ENCODE measurements at regions not wholly inside any gene's neighbourhood (a gene's known extent, or its start where the extent isn't known, plus 50 kb on each side); places are given as distances from the start of the nearest gene placed in this dataset.

GRCh38 chr19:27929399-27929798 is 1283.6 kb downstream of the UQCRFS1 start:
- TF ChIP-seq CTCF (IDR thresholded peaks at IDR 0.05; ENCODE audit: poor library complexity, severe bottlenecking): no peak
- DNase-seq (ENCODE audit: low spot score): no peak

GRCh38 chr19:27925202-27925601 is 1287.7 kb downstream of the UQCRFS1 start:
- H3K4me1 ChIP-seq (ENCODE audit: insufficient read depth, poor library complexity, severe bottlenecking): no peaks in the 10 kb centered on the region

More at GRCh38 chr19:27929399-27929798, 1283.6 kb downstream of the UQCRFS1 start:
- Histone ChIP-seq H3K4me1 (ENCODE audit: insufficient read depth, poor library complexity, severe bottlenecking) (no peaks in the 10 kb centered on the region), H3K27me3 (ENCODE audit: insufficient read depth, poor library complexity, severe bottlenecking) (no peaks in the 10 kb centered on the region), H3K9me3 (ENCODE audit: severe bottlenecking) (no peaks in the 10 kb centered on the region), H3K27ac (ENCODE audit: poor library complexity, severe bottlenecking) (no peak overlapping the region), H3K36me3 (ENCODE audit: low read depth) (no peaks in the 10 kb centered on the region), H3K4me3 (ENCODE audit: severe bottlenecking) (no peak overlapping the region)
- ATAC-seq (ENCODE audit: low read depth): no peak

GRCh38 chr19:27922970-27923369 is 1290.0 kb downstream of the UQCRFS1 start:
- Histone ChIP-seq H3K27me3 (ENCODE audit: insufficient read depth, poor library complexity, severe bottlenecking) (no peaks in the 10 kb centered on the region), H3K4me1 (ENCODE audit: insufficient read depth, poor library complexity, severe bottlenecking) (no peaks in the 10 kb centered on the region), H3K9me3 (ENCODE audit: severe bottlenecking) (no peaks in the 10 kb centered on the region), H3K27ac (ENCODE audit: poor library complexity, severe bottlenecking) (no peak overlapping the region), H3K4me3 (ENCODE audit: severe bottlenecking) (no peak overlapping the region), H3K36me3 (ENCODE audit: low read depth) (no peaks in the 10 kb centered on the region)
- no peak for ATAC-seq (ENCODE audit: low read depth)
- DNase-seq (ENCODE audit: low spot score): no peak
- TF ChIP-seq CTCF (IDR thresholded peaks at IDR 0.05; ENCODE audit: poor library complexity, severe bottlenecking): no peak

More at GRCh38 chr19:27925202-27925601, 1287.7 kb downstream of the UQCRFS1 start:
- TF ChIP-seq CTCF (IDR thresholded peaks at IDR 0.05; ENCODE audit: poor library complexity, severe bottlenecking): no peak
- Histone ChIP-seq H3K27ac (ENCODE audit: poor library complexity, severe bottlenecking) (no peak overlapping the region), H3K9me3 (ENCODE audit: severe bottlenecking) (no peaks in the 10 kb centered on the region), H3K27me3 (ENCODE audit: insufficient read depth, poor library complexity, severe bottlenecking) (no peaks in the 10 kb centered on the region), H3K4me3 (ENCODE audit: severe bottlenecking) (no peak overlapping the region), H3K36me3 (ENCODE audit: low read depth) (no peaks in the 10 kb centered on the region)
- ATAC-seq (ENCODE audit: low read depth): no peak
- no peak for DNase-seq (ENCODE audit: low spot score)

GRCh38 chr19:27920774-27921173 is 1292.2 kb downstream of the UQCRFS1 start:
- H3K4me3 ChIP-seq (ENCODE audit: severe bottlenecking): no peak overlapping the region
- no peak for ATAC-seq (ENCODE audit: low read depth)
- H3K4me1 ChIP-seq (ENCODE audit: insufficient read depth, poor library complexity, severe bottlenecking): no peaks in the 10 kb centered on the region
- no peaks in the 10 kb centered on the region for H3K36me3 ChIP-seq (ENCODE audit: low read depth)
- no peaks in the 10 kb centered on the region for H3K27me3 ChIP-seq (ENCODE audit: insufficient read depth, poor library complexity, severe bottlenecking)
- no peaks in the 10 kb centered on the region for H3K9me3 ChIP-seq (ENCODE audit: severe bottlenecking)
- TF ChIP-seq CTCF (IDR thresholded peaks at IDR 0.05; ENCODE audit: poor library complexity, severe bottlenecking): no peak
- no peak for DNase-seq (ENCODE audit: low spot score)
- H3K27ac ChIP-seq (ENCODE audit: poor library complexity, severe bottlenecking): no peak overlapping the region

GRCh38 chr19:27918818-27919217 is 1294.1 kb downstream of the UQCRFS1 start:
- Histone ChIP-seq H3K9me3 (ENCODE audit: severe bottlenecking) (no peaks in the 10 kb centered on the region), H3K36me3 (ENCODE audit: low read depth) (no peaks in the 10 kb centered on the region), H3K4me1 (ENCODE audit: insufficient read depth, poor library complexity, severe bottlenecking) (no peaks in the 10 kb centered on the region), H3K4me3 (ENCODE audit: severe bottlenecking) (no peak overlapping the region), H3K27me3 (ENCODE audit: insufficient read depth, poor library complexity, severe bottlenecking) (no peaks in the 10 kb centered on the region), H3K27ac (ENCODE audit: poor library complexity, severe bottlenecking) (no peak overlapping the region)
- DNase-seq (ENCODE audit: low spot score): no peak
- TF ChIP-seq CTCF (IDR thresholded peaks at IDR 0.05; ENCODE audit: poor library complexity, severe bottlenecking): no peak
- no peak for ATAC-seq (ENCODE audit: low read depth)
